Smooth muscle cell (in vitro differentiated cells): ENCODE measurements at regions not wholly inside any gene's neighbourhood (a gene's known extent, or its start where the extent isn't known, plus 50 kb on each side); places are given as distances from the start of the nearest gene placed in this dataset.

ENCODE experiments used
- DNase-seq: peaks from one replicate; lab custom pipeline; 2025; ENCODE audit not compliant: unreplicated experiment; lab: John Stamatoyannopoulos, UW
- H2AFZ ChIP-seq: fragments of 200-600 bp; sonication (generic); 2 replicates; pipeline ENCODE4 v1.6.0; 2016; ENCODE audit warnings: antibody characterized with exemption, low read depth, mild to moderate bottlenecking
- H3F3A ChIP-seq: fragments of 200-600 bp; sonication (generic); 2 replicates; pipeline ENCODE4 v1.6.0; 2017; ENCODE audit warnings: antibody characterized with exemption, low read depth
- H3K27ac ChIP-seq: fragments of 200-600 bp; sonication (generic); 2 replicates; pipeline ENCODE4 v1.5.1; 2016; ENCODE audit warnings: low read depth, mild to moderate bottlenecking
- H3K27me3 ChIP-seq: fragments of 200-600 bp; sonication (generic); 2 replicates; pipeline ENCODE4 v1.6.1; 2016; ENCODE audit warnings: low read depth, mild to moderate bottlenecking
- H3K36me3 ChIP-seq: fragments of 200-600 bp; sonication (generic); 2 replicates; pipeline ENCODE4 v1.5.1; 2016; ENCODE audit warnings: low read depth
- H3K4me1 ChIP-seq: fragments of 200-600 bp; sonication (generic); 2 replicates; pipeline ENCODE4 v1.5.1; 2016; ENCODE audit warnings: low read depth
- H3K4me2 ChIP-seq: fragments of 200-600 bp; sonication (generic); 2 replicates; pipeline ENCODE4 v1.6.0; 2016; ENCODE audit warnings: mild to moderate bottlenecking
- H3K4me3 ChIP-seq: fragments of 200-600 bp; sonication (generic); 2 replicates; pipeline ENCODE4 v1.5.1; 2016; ENCODE audit warnings: mild to moderate bottlenecking
- H3K79me2 ChIP-seq: fragments of 200-600 bp; sonication (generic); 2 replicates; pipeline ENCODE4 v1.6.0; 2016; ENCODE audit warnings: low read depth, mild to moderate bottlenecking
- H3K9ac ChIP-seq: fragments of 200-600 bp; sonication (generic); 2 replicates; pipeline ENCODE4 v1.6.0; 2016; ENCODE audit warnings: low read depth
- H3K9me3 ChIP-seq: fragments of 200-600 bp; sonication (generic); replicated peaks from 2 replicates; pipeline ENCODE4 v1.5.1; 2016; ENCODE audit warnings: low read depth
- H4K20me1 ChIP-seq: fragments of 200-600 bp; sonication (generic); 2 replicates; pipeline ENCODE4 v1.6.0; 2016; ENCODE audit warnings: low read depth
- WGBS: methylation state at CpG from one replicate; pipeline ENCODE4 v1.1.7; 2016; ENCODE audit warnings: low lambda C conversion rate; 5-methylcytosine and 5-hydroxymethylcytosine counted together
- TF ChIP-seq, protein P1 (sequence below): fragments of 200-600 bp; sonication (generic); IDR thresholded peaks from 2 replicates; pipeline ENCODE4 v1.5.1; 2017; ENCODE audit warnings: borderline replicate concordance, mild to moderate bottlenecking, antibody characterized with exemption; ENCODE audit not compliant: insufficient read depth, poor library complexity, severe bottlenecking

GRCh38 chr16:6258056-6258455, 1074.6 kb upstream of the RBFOX1 start:
- no peaks in the 10 kb centered on the region for H3K27me3 ChIP-seq
- no peak overlapping the region for H3K4me3 ChIP-seq
- no peak overlapping the region for H3K9ac ChIP-seq
- H3K79me2 ChIP-seq = no peaks in the 10 kb centered on the region
- no peaks in the 10 kb centered on the region for H3K4me1 ChIP-seq
- no peaks in the 10 kb centered on the region for H3F3A ChIP-seq
- no peak overlapping the region for H3K4me2 ChIP-seq
- 85% methylated on average over 3 of the region's 3 CpGs for WGBS
- H3K9me3 ChIP-seq = no peaks in the 10 kb centered on the region
- H3K36me3 ChIP-seq = no peaks in the 10 kb centered on the region
- TF ChIP-seq, protein P1, sequence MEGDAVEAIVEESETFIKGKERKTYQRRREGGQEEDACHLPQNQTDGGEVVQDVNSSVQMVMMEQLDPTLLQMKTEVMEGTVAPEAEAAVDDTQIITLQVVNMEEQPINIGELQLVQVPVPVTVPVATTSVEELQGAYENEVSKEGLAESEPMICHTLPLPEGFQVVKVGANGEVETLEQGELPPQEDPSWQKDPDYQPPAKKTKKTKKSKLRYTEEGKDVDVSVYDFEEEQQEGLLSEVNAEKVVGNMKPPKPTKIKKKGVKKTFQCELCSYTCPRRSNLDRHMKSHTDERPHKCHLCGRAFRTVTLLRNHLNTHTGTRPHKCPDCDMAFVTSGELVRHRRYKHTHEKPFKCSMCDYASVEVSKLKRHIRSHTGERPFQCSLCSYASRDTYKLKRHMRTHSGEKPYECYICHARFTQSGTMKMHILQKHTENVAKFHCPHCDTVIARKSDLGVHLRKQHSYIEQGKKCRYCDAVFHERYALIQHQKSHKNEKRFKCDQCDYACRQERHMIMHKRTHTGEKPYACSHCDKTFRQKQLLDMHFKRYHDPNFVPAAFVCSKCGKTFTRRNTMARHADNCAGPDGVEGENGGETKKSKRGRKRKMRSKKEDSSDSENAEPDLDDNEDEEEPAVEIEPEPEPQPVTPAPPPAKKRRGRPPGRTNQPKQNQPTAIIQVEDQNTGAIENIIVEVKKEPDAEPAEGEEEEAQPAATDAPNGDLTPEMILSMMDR = no peak
- H2AFZ ChIP-seq = no peak overlapping the region
- no peaks in the 10 kb centered on the region for H4K20me1 ChIP-seq
- no peak overlapping the region for H3K27ac ChIP-seq
- no peak for DNase-seq

DNA sequence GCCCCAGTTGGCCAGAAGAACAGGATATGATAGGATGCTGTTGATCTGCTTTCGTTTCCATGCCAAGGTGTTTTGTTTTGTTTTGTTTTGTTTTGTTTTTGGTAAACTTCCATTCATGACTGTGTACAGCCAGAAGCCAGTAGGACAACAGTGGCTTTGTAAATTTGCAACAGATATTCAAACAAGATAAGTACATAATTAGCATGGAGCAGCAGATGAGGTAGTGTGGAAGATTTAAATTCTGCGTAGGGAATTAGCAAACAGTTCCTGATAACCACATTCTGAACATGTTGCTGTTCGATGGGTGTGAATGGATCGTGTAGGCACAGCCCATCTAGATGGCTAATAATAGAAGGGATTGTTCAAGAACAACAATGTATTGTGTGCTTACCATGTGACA, 1080.1 kb upstream of the RBFOX1 start:
- no peaks in the 10 kb centered on the region for H3K9me3 ChIP-seq

GRCh38 chr16:6250511-6250910, 1082.1 kb upstream of the RBFOX1 start:
- Histone ChIP-seq H4K20me1 (no peaks in the 10 kb centered on the region), H3K4me2 (no peak overlapping the region), H2AFZ (no peak overlapping the region), H3K27ac (no peak overlapping the region), H3K36me3 (no peaks in the 10 kb centered on the region), H3K4me1 (no peaks in the 10 kb centered on the region), H3K79me2 (no peaks in the 10 kb centered on the region), H3K9me3 (no peaks in the 10 kb centered on the region), H3K9ac (no peak overlapping the region), H3K27me3 (no peaks in the 10 kb centered on the region), H3F3A (no peaks in the 10 kb centered on the region), H3K4me3 (no peak overlapping the region)
- TF ChIP-seq, protein P1 = no peak
- no peak for DNase-seq
- 71% methylated on average over 3 of the region's 3 CpGs for WGBS

More for the DNA sequence above, 1080.1 kb upstream of the RBFOX1 start:
- no peaks in the 10 kb centered on the region for H4K20me1 ChIP-seq
- no peaks in the 10 kb centered on the region for H3K27me3 ChIP-seq
- H3F3A ChIP-seq = no peaks in the 10 kb centered on the region
- DNase-seq = no peak
- no peak overlapping the region for H3K9ac ChIP-seq
- no peak overlapping the region for H3K4me3 ChIP-seq
- WGBS = 79% methylated on average over 4 of the region's 4 CpGs
- TF ChIP-seq, protein P1 = no peak
- H2AFZ ChIP-seq = no peak overlapping the region
- H3K4me1 ChIP-seq = no peaks in the 10 kb centered on the region
- no peaks in the 10 kb centered on the region for H3K79me2 ChIP-seq
- H3K36me3 ChIP-seq = no peaks in the 10 kb centered on the region
- no peak overlapping the region for H3K27ac ChIP-seq
- no peak overlapping the region for H3K4me2 ChIP-seq

GRCh38 chr16:6249863-6250262, 1082.8 kb upstream of the RBFOX1 start:
- H3K27me3 ChIP-seq = no peaks in the 10 kb centered on the region
- H3K4me3 ChIP-seq = no peak overlapping the region
- WGBS = 63% methylated on average over 4 of the region's 4 CpGs
- no peaks in the 10 kb centered on the region for H3K9me3 ChIP-seq
- DNase-seq = no peak
- H3K79me2 ChIP-seq = no peaks in the 10 kb centered on the region
- no peak overlapping the region for H2AFZ ChIP-seq
- no peaks in the 10 kb centered on the region for H4K20me1 ChIP-seq
- TF ChIP-seq, protein P1 = no peak
- no peak overlapping the region for H3K9ac ChIP-seq
- H3K4me2 ChIP-seq = no peak overlapping the region
- H3K36me3 ChIP-seq = no peaks in the 10 kb centered on the region
- H3F3A ChIP-seq = no peaks in the 10 kb centered on the region
- H3K4me1 ChIP-seq = no peaks in the 10 kb centered on the region
- H3K27ac ChIP-seq = no peak overlapping the region
